Smooth muscle cell (in vitro differentiated cells): ENCODE measurements at regions not wholly inside any gene's neighbourhood (a gene's known extent, or its start where the extent isn't known, plus 50 kb on each side); places are given as distances from the start of the nearest gene placed in this dataset.

Experiments
- DNase-seq: peaks from one replicate; lab custom pipeline; 2025; ENCODE audit not compliant: unreplicated experiment; lab: John Stamatoyannopoulos, UW
- H2AFZ ChIP-seq: fragments of 200-600 bp; sonication (generic); 2 replicates; pipeline ENCODE4 v1.6.0; 2016; ENCODE audit warnings: antibody characterized with exemption, low read depth, mild to moderate bottlenecking
- H3F3A ChIP-seq: fragments of 200-600 bp; sonication (generic); 2 replicates; pipeline ENCODE4 v1.6.0; 2017; ENCODE audit warnings: antibody characterized with exemption, low read depth
- H3K27ac ChIP-seq: fragments of 200-600 bp; sonication (generic); 2 replicates; pipeline ENCODE4 v1.5.1; 2016; ENCODE audit warnings: low read depth, mild to moderate bottlenecking
- H3K27me3 ChIP-seq: fragments of 200-600 bp; sonication (generic); 2 replicates; pipeline ENCODE4 v1.6.1; 2016; ENCODE audit warnings: low read depth, mild to moderate bottlenecking
- H3K36me3 ChIP-seq: fragments of 200-600 bp; sonication (generic); 2 replicates; pipeline ENCODE4 v1.5.1; 2016; ENCODE audit warnings: low read depth
- H3K4me1 ChIP-seq: fragments of 200-600 bp; sonication (generic); 2 replicates; pipeline ENCODE4 v1.5.1; 2016; ENCODE audit warnings: low read depth
- H3K4me2 ChIP-seq: fragments of 200-600 bp; sonication (generic); 2 replicates; pipeline ENCODE4 v1.6.0; 2016; ENCODE audit warnings: mild to moderate bottlenecking
- H3K4me3 ChIP-seq: fragments of 200-600 bp; sonication (generic); 2 replicates; pipeline ENCODE4 v1.5.1; 2016; ENCODE audit warnings: mild to moderate bottlenecking
- H3K79me2 ChIP-seq: fragments of 200-600 bp; sonication (generic); 2 replicates; pipeline ENCODE4 v1.6.0; 2016; ENCODE audit warnings: low read depth, mild to moderate bottlenecking
- H3K9ac ChIP-seq: fragments of 200-600 bp; sonication (generic); 2 replicates; pipeline ENCODE4 v1.6.0; 2016; ENCODE audit warnings: low read depth
- H3K9me3 ChIP-seq: fragments of 200-600 bp; sonication (generic); replicated peaks from 2 replicates; pipeline ENCODE4 v1.5.1; 2016; ENCODE audit warnings: low read depth
- H4K20me1 ChIP-seq: fragments of 200-600 bp; sonication (generic); 2 replicates; pipeline ENCODE4 v1.6.0; 2016; ENCODE audit warnings: low read depth
- WGBS: methylation state at CpG from one replicate; pipeline ENCODE4 v1.1.7; 2016; ENCODE audit warnings: low lambda C conversion rate; 5-methylcytosine and 5-hydroxymethylcytosine counted together
- TF ChIP-seq, protein P1 (sequence below): fragments of 200-600 bp; sonication (generic); IDR thresholded peaks from 2 replicates; pipeline ENCODE4 v1.5.1; 2017; ENCODE audit warnings: borderline replicate concordance, mild to moderate bottlenecking, antibody characterized with exemption; ENCODE audit not compliant: insufficient read depth, poor library complexity, severe bottlenecking

DNA sequence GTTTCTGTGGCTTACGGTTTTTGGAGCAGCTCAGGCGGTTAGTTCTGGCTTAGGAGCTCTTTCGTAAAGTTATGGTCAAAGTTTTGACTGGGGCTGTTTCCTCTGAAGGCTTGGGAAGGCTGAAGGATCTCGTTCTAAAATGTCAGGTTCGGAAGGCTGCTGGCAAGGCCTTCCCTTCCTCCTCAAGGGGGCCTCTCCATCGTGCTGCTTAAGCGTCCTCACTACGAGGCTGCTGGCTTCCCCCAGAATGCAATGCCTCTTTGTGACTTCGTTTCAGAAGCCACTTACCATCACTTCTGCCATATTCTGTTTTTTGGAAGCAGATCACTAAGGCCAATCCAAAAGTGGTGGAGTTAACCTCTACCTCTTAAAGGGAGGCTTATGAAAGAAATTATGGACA is 1196.4 kb upstream of the TENM3 start:
- WGBS = 77% methylated on average over 9 of the region's 9 CpGs
- no peak overlapping the region for H3K4me3 ChIP-seq
- H4K20me1 ChIP-seq = no peaks in the 10 kb centered on the region
- H3K4me1 ChIP-seq = no peaks in the 10 kb centered on the region
- no peak overlapping the region for H2AFZ ChIP-seq
- no peak for DNase-seq
- no peaks in the 10 kb centered on the region for H3F3A ChIP-seq
- peaks cover 3% of the 10 kb centered on the region for H3K27me3 ChIP-seq
- no peaks in the 10 kb centered on the region for H3K36me3 ChIP-seq
- no peak overlapping the region for H3K27ac ChIP-seq
- H3K4me2 ChIP-seq = no peak overlapping the region
- H3K9me3 ChIP-seq = no peaks in the 10 kb centered on the region
- H3K79me2 ChIP-seq = no peaks in the 10 kb centered on the region
- H3K9ac ChIP-seq = no peak overlapping the region
- TF ChIP-seq, protein P1, sequence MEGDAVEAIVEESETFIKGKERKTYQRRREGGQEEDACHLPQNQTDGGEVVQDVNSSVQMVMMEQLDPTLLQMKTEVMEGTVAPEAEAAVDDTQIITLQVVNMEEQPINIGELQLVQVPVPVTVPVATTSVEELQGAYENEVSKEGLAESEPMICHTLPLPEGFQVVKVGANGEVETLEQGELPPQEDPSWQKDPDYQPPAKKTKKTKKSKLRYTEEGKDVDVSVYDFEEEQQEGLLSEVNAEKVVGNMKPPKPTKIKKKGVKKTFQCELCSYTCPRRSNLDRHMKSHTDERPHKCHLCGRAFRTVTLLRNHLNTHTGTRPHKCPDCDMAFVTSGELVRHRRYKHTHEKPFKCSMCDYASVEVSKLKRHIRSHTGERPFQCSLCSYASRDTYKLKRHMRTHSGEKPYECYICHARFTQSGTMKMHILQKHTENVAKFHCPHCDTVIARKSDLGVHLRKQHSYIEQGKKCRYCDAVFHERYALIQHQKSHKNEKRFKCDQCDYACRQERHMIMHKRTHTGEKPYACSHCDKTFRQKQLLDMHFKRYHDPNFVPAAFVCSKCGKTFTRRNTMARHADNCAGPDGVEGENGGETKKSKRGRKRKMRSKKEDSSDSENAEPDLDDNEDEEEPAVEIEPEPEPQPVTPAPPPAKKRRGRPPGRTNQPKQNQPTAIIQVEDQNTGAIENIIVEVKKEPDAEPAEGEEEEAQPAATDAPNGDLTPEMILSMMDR = no peak

DNA sequence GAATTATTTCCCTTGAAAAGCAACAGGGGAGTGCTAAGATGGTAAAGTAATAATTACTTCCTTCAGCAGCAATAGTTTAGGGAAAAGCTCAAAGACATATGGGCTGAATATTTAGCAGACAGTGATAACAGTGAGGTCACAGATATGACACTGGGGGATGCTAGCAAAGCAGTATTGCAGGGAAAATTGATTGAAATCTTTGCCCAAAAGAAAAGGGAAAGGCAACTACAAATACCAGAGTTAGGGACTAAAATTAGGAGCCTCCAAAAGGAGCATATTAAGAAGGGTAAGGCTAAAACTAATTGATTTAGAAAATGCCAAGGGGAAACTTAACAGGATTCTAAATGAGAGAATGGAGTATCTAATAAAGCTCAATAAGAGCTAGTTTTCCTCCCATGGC is 1191.3 kb upstream of the TENM3 start:
- peaks cover 13% of the 10 kb centered on the region for H3K27me3 ChIP-seq
- H3K4me3 ChIP-seq = no peak overlapping the region
- H3F3A ChIP-seq = no peaks in the 10 kb centered on the region
- TF ChIP-seq, protein P1 = no peak
- H3K79me2 ChIP-seq = no peaks in the 10 kb centered on the region
- DNase-seq = no peak
- H2AFZ ChIP-seq = no peak overlapping the region
- no peaks in the 10 kb centered on the region for H3K9me3 ChIP-seq
- H3K4me1 ChIP-seq = no peaks in the 10 kb centered on the region
- H3K27ac ChIP-seq = no peak overlapping the region
- H3K4me2 ChIP-seq = no peak overlapping the region
- no peaks in the 10 kb centered on the region for H3K36me3 ChIP-seq
- no peak overlapping the region for H3K9ac ChIP-seq
- H4K20me1 ChIP-seq = no peaks in the 10 kb centered on the region

DNA sequence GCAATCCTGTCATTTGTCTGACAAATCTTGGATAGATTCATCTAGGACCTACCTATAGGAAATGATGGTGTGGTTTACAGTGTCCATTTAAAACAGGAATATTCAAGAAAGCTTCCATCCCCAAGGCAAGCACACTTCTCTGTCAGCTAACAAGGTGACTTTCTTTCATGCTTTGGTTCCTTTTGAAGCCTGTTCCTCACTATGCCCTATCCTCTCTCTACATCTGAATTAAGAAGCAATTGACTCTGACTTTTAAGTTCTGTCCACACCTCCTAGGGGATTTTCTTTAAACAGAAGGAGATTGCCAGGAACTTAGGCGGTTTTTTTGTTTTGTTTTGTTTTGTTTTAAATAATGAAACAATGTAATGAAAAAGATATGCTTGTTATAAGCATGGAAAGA is 1181.4 kb upstream of the TENM3 start:
- no peak for DNase-seq
- Histone ChIP-seq H3K4me2 (no peak overlapping the region), H3K9me3 (no peaks in the 10 kb centered on the region), H3K9ac (no peak overlapping the region), H3K27ac (no peak overlapping the region), H3K79me2 (no peaks in the 10 kb centered on the region), H3K36me3 (no peaks in the 10 kb centered on the region), H4K20me1 (no peaks in the 10 kb centered on the region), H3F3A (no peaks in the 10 kb centered on the region), H3K4me3 (no peak overlapping the region), H3K4me1 (no peaks in the 10 kb centered on the region), H3K27me3 (peaks cover 35% of the 10 kb centered on the region), H2AFZ (no peak overlapping the region)
- WGBS = 75% methylated on average over 1 of the region's 1 CpG
- TF ChIP-seq, protein P1 = no peak

DNA sequence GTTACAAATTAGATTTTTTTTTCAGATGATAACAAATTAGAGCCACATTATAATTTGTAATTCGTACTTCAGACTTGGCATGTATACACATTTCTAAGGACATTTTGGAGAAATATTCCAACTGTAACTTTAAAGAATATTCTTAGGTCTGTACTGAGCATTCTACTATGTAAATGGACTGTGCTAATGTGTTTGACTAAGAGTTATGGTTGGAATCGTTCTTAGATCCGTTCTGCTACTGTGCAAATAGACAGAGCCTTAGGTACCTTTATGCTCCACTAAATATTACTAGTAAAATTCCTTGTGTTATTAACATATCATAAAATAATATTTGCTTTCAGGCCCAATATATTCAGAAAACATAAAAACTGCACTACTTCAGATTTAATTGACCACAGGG is 1180.0 kb upstream of the TENM3 start:
- H3K9me3 ChIP-seq = no peaks in the 10 kb centered on the region
- H3K36me3 ChIP-seq = no peaks in the 10 kb centered on the region
- no peaks in the 10 kb centered on the region for H3F3A ChIP-seq
- H2AFZ ChIP-seq = no peak overlapping the region
- WGBS = 97% methylated on average over 3 of the region's 3 CpGs
- no peak overlapping the region for H3K4me2 ChIP-seq
- H3K27ac ChIP-seq = no peak overlapping the region
- TF ChIP-seq, protein P1 = no peak
- DNase-seq = no peak
- no peaks in the 10 kb centered on the region for H3K79me2 ChIP-seq
- H3K4me3 ChIP-seq = no peak overlapping the region
- no peaks in the 10 kb centered on the region for H3K4me1 ChIP-seq
- peaks cover 35% of the 10 kb centered on the region for H3K27me3 ChIP-seq
- no peaks in the 10 kb centered on the region for H4K20me1 ChIP-seq
- H3K9ac ChIP-seq = no peak overlapping the region
